Astrocyte (in vitro differentiated cells and primary cell): ENCODE measurements at regions not wholly inside any gene's neighbourhood (a gene's known extent, or its start where the extent isn't known, plus 50 kb on each side); places are given as distances from the start of the nearest gene placed in this dataset.
A peak's percentile ranks its signal among the peaks of the same experiment; 100 is the strongest.

Experiments
- DNase-seq: peaks from one replicate; pipeline ENCODE4 v3.0.0-alpha.2; 2010; ENCODE audit warnings: low read depth
- FAIRE-seq: peaks from 2 replicates; lab custom pipeline; 2011; peaks lifted over from hg19 to GRCh38; lab: Jason Lieb, UNC
- H2AFZ ChIP-seq: 2 replicates; pipeline ENCODE4 v1.6.0; 2012; ENCODE audit warnings: low read depth, low read length, inconsistent platforms
- H3K27ac ChIP-seq: 2 replicates; pipeline ENCODE4 v1.5.1; 2011; ENCODE audit warnings: low read depth, low read length, inconsistent platforms
- H3K27me3 ChIP-seq: 2 replicates; pipeline ENCODE4 v1.6.0; 2011; ENCODE audit warnings: low read length, inconsistent platforms; ENCODE audit not compliant: insufficient read depth
- H3K36me3 ChIP-seq: 2 replicates; pipeline ENCODE4 v1.5.1; 2011; ENCODE audit warnings: low read length, inconsistent platforms; ENCODE audit not compliant: insufficient read depth
- H3K4me1 ChIP-seq: 2 replicates; pipeline ENCODE4 v1.5.1; 2011; ENCODE audit warnings: low read length, inconsistent platforms; ENCODE audit not compliant: insufficient read depth
- H3K4me2 ChIP-seq: 2 replicates; pipeline ENCODE4 v1.6.0; 2012; ENCODE audit warnings: low read length, inconsistent platforms
- H3K4me3 ChIP-seq: 2 replicates; pipeline ENCODE4 v1.5.1; 2011; ENCODE audit warnings: low read depth, mild to moderate bottlenecking, low read length, inconsistent platforms; ENCODE audit not compliant: insufficient read depth
- H3K79me2 ChIP-seq: 2 replicates; pipeline ENCODE4 v1.6.0; 2012; ENCODE audit warnings: mild to moderate bottlenecking, low read length, inconsistent platforms; ENCODE audit not compliant: insufficient read depth
- H3K9ac ChIP-seq: 2 replicates; pipeline ENCODE4 v1.6.0; 2012; ENCODE audit warnings: mild to moderate bottlenecking, low read length, inconsistent platforms
- H3K9me3 ChIP-seq: 2 replicates; pipeline ENCODE4 v1.5.1; 2012; ENCODE audit warnings: low read depth, mild to moderate bottlenecking, low read length, inconsistent platforms; ENCODE audit not compliant: insufficient read depth
- H4K20me1 ChIP-seq: 2 replicates; pipeline ENCODE4 v1.6.0; 2012; ENCODE audit warnings: low read length, inconsistent platforms; ENCODE audit not compliant: insufficient read depth
- H3K27ac Mint-ChIP-seq: one replicate; pipeline ENCODE4 v1.8.0; 2021; ENCODE audit warnings: mild to moderate bottlenecking, mixed read lengths; ENCODE audit not compliant: unreplicated experiment
- H3K27me3 Mint-ChIP-seq: one replicate; pipeline ENCODE4 v1.8.0; 2021; ENCODE audit warnings: low read depth, mixed read lengths; ENCODE audit not compliant: unreplicated experiment
- H3K36me3 Mint-ChIP-seq: one replicate; pipeline ENCODE4 v1.8.0; 2021; ENCODE audit warnings: low read depth, mixed read lengths; ENCODE audit not compliant: unreplicated experiment
- H3K4me1 Mint-ChIP-seq: one replicate; pipeline ENCODE4 v1.8.0; 2021; ENCODE audit warnings: low read depth, mixed read lengths; ENCODE audit not compliant: unreplicated experiment
- H3K4me3 Mint-ChIP-seq: one replicate; pipeline ENCODE4 v1.8.0; 2021; ENCODE audit warnings: mild to moderate bottlenecking, moderate library complexity, mixed read lengths; ENCODE audit not compliant: unreplicated experiment
- H3K9me3 Mint-ChIP-seq: one replicate; pipeline ENCODE4 v1.8.0; 2021; ENCODE audit warnings: mild to moderate bottlenecking, mixed read lengths; ENCODE audit not compliant: unreplicated experiment
- CTCF ChIP-seq: IDR thresholded peaks from 2 replicates; pipeline ENCODE4 v1.5.1; 2011; ENCODE audit warnings: low read depth, mild to moderate bottlenecking, inconsistent platforms, low read length, moderate library complexity; ENCODE audit not compliant: insufficient read depth
- EZH2 ChIP-seq: IDR thresholded peaks from 2 replicates; pipeline ENCODE4 v1.6.1; 2012; ENCODE audit warnings: mild to moderate bottlenecking, low read length, inconsistent platforms; ENCODE audit not compliant: insufficient read depth

- H3K27ac ChIP-seq = no peak overlapping the region
- Mint-ChIP-seq H3K27ac (no peak overlapping the region), H3K27me3 (peaks cover 2% of the 10 kb centered on the region), H3K4me3 (no peak overlapping the region), H3K4me1 (no peaks in the 10 kb centered on the region), H3K36me3 (no peaks in the 10 kb centered on the region), H3K9me3 (peaks cover 31% of the 10 kb centered on the region)
- H3K79me2 ChIP-seq = no peaks in the 10 kb centered on the region
- no peaks in the 10 kb centered on the region for H3K27me3 ChIP-seq
- TF ChIP-seq CTCF (no peak), EZH2 (no peak)
- no peak for FAIRE-seq
- H3K9ac ChIP-seq = no peak overlapping the region
- peak; percentile 64 for DNase-seq
- H2AFZ ChIP-seq = no peak overlapping the region
- no peaks in the 10 kb centered on the region for H4K20me1 ChIP-seq
- no peak overlapping the region for H3K4me2 ChIP-seq
- peaks cover 5% of the 10 kb centered on the region for H3K4me1 ChIP-seq
- no peaks in the 10 kb centered on the region for H3K36me3 ChIP-seq
- no peak overlapping the region for H3K4me3 ChIP-seq
- H3K9me3 ChIP-seq = no peaks in the 10 kb centered on the region
These were observed 191.6 kb upstream of the BMP4 start for GRCh38 chr14:54148251-54148650.

- no peaks in the 10 kb centered on the region for H4K20me1 ChIP-seq
- H3K9me3 ChIP-seq = no peaks in the 10 kb centered on the region
- Mint-ChIP-seq H3K36me3 (no peaks in the 10 kb centered on the region), H3K4me3 (no peak overlapping the region), H3K27ac (no peak overlapping the region), H3K27me3 (no peaks in the 10 kb centered on the region), H3K4me1 (no peaks in the 10 kb centered on the region), H3K9me3 (peaks cover 30% of the 10 kb centered on the region)
- no peak overlapping the region for H3K4me2 ChIP-seq
- FAIRE-seq (no peak), DNase-seq (no peak)
- H3K79me2 ChIP-seq = no peaks in the 10 kb centered on the region
- H3K27ac ChIP-seq = no peak overlapping the region
- no peak overlapping the region for H2AFZ ChIP-seq
- H3K9ac ChIP-seq = no peak overlapping the region
- no peaks in the 10 kb centered on the region for H3K36me3 ChIP-seq
- no peak overlapping the region for H3K4me3 ChIP-seq
- no peak for TF ChIP-seq CTCF
- no peak for TF ChIP-seq EZH2
- H3K27me3 ChIP-seq = no peaks in the 10 kb centered on the region
- H3K4me1 ChIP-seq = peaks cover under 1% of the 10 kb centered on the region
These were observed 195.7 kb upstream of the BMP4 start for GRCh38 chr14:54152351-54152750.

GRCh38 chr14:54166049-54166950, 209.7 kb upstream of the BMP4 start:
- H3K4me1 ChIP-seq = peaks cover 6% of the 10 kb centered on the region
- Mint-ChIP-seq H3K27ac (no peak overlapping the region), H3K4me1 (peaks cover under 1% of the 10 kb centered on the region), H3K9me3 (no peaks in the 10 kb centered on the region), H3K36me3 (no peaks in the 10 kb centered on the region), H3K27me3 (peaks cover 4% of the 10 kb centered on the region), H3K4me3 (no peak overlapping the region)
- no peak for DNase-seq
- H4K20me1 ChIP-seq = no peaks in the 10 kb centered on the region
- TF ChIP-seq CTCF (no peak), EZH2 (no peak)
- FAIRE-seq = no peak
- no peak overlapping the region for H2AFZ ChIP-seq
- H3K27me3 ChIP-seq = no peaks in the 10 kb centered on the region
- no peak overlapping the region for H3K4me2 ChIP-seq
- H3K36me3 ChIP-seq = no peaks in the 10 kb centered on the region
- no peak overlapping the region for H3K9ac ChIP-seq
- H3K27ac ChIP-seq = no peak overlapping the region
- H3K79me2 ChIP-seq = no peaks in the 10 kb centered on the region
- H3K4me3 ChIP-seq = no peak overlapping the region
- no peaks in the 10 kb centered on the region for H3K9me3 ChIP-seq
